Thyroid gland (tissue), 4 donors: ENCODE measurements at regions not wholly inside any gene's neighbourhood (a gene's known extent, or its start where the extent isn't known, plus 50 kb on each side); places are given as distances from the start of the nearest gene placed in this dataset.
"Not testable (repeated sequence)": the region's sequence is repeated elsewhere in the genome, so short reads cannot be mapped to it uniquely, and the experiment has no call there.

ENCODE experiments used
- DNase-seq, 2 donors: peaks; one replicate each; pipeline ENCODE4 v3.0.0-alpha.2; 2019
- H3K27ac ChIP-seq, 3 donors: fragments of 200-600 bp; sonication (generic); 1 replicate in 2 of 3; 2 replicates in 1 of 3; pipeline ENCODE4 v1.5.1; 2016 to 2019; ENCODE audit warnings: mild to moderate bottlenecking in 1 of 3, moderate library complexity in 1 of 3
- H3K27me3 ChIP-seq: fragments of 200-600 bp; sonication (generic); one replicate; pipeline ENCODE4 v1.5.1; 2019
- H3K36me3 ChIP-seq, 2 donors: fragments of 200-600 bp; sonication (generic); one replicate each; pipeline ENCODE4 v1.5.1; 2016 to 2019
- H3K4me1 ChIP-seq, 2 donors: fragments of 200-600 bp; sonication (generic); one replicate each; pipeline ENCODE4 v1.5.1; 2017 to 2019
- H3K4me3 ChIP-seq, 3 donors: fragments of 200-600 bp; sonication (generic); replicated peaks in 1 of 3; 1 replicate in 2 of 3; 2 replicates in 1 of 3; pipeline ENCODE4 v1.5.1; 2016; ENCODE audit warnings: mild to moderate bottlenecking in 1 of 3
- H3K9me3 ChIP-seq: fragments of 200-600 bp; sonication (generic); one replicate; pipeline ENCODE4 v1.5.1; 2017
- POLR2A ChIP-seq, 2 donors: fragments of 450-650 bp; IDR thresholded peaks; one replicate each; pipeline ENCODE4 v1.6.1; 2017; ENCODE audit warnings: antibody characterized with exemption in 2 of 2, mild to moderate bottlenecking in 2 of 2, moderate library complexity in 1 of 2
- WGBS, 2 donors: methylation state at CpG; one replicate each; pipeline ENCODE4 v1.1.5; 2017; 5-methylcytosine and 5-hydroxymethylcytosine counted together
- intact Hi-C: fragments of 100-400 bp; cut with DNase I; formaldehyde crosslinking; loops from one replicate; pipeline ENCODE4 v1.15.1; 2023
- TF ChIP-seq, protein P1 (sequence below), 6 experiments: fragments of 200-600 bp in 3 of 6; fragments of 450-650 bp in 3 of 6; sonication (generic) in 3 of 6; IDR thresholded peaks; one replicate each; pipeline ENCODE4 v1.5.1; 2016 to 2019; ENCODE audit warnings: antibody characterized with exemption in 6 of 6, mild to moderate bottlenecking in 2 of 6, inconsistent platforms in 1 of 6, moderate library complexity in 1 of 6

DNA sequence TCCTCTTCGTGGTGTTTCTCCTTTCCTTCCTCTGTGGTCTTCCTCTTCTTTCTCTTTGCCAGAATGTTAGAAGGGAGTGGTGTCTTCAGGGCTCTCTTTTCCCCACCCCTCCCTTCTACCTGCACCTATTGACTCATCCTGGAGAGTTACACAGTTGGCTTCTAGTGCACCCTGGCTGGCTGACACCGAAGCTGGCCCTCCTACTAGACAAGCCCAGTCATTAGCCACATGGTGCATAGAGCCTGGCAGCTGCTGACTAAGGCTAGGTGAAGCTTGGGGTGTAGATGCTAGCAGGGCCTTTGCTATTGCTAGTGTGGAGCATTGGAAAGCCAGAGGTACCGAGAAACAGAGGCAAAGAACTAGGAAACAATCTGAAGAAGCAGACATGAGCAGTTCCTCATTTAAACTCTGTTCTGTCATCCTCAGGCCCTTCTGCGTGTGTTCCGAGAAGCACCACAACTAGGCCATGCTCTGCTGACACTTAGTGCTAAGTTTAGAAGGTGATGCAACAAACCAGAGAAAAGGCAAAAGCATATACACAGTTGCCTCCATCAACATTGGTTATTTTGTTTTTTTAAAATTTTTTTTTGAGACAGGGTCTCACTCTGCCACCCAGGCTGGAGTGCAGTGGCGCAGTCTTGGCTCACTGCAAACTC lies 213.9 kb downstream of the BAMBI start:
- TF ChIP-seq, protein P1, sequence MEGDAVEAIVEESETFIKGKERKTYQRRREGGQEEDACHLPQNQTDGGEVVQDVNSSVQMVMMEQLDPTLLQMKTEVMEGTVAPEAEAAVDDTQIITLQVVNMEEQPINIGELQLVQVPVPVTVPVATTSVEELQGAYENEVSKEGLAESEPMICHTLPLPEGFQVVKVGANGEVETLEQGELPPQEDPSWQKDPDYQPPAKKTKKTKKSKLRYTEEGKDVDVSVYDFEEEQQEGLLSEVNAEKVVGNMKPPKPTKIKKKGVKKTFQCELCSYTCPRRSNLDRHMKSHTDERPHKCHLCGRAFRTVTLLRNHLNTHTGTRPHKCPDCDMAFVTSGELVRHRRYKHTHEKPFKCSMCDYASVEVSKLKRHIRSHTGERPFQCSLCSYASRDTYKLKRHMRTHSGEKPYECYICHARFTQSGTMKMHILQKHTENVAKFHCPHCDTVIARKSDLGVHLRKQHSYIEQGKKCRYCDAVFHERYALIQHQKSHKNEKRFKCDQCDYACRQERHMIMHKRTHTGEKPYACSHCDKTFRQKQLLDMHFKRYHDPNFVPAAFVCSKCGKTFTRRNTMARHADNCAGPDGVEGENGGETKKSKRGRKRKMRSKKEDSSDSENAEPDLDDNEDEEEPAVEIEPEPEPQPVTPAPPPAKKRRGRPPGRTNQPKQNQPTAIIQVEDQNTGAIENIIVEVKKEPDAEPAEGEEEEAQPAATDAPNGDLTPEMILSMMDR (IDR thresholded peaks at IDR 0.05), result no peak
- TF ChIP-seq POLR2A (IDR thresholded peaks at IDR 0.05), result no peak

DNA sequence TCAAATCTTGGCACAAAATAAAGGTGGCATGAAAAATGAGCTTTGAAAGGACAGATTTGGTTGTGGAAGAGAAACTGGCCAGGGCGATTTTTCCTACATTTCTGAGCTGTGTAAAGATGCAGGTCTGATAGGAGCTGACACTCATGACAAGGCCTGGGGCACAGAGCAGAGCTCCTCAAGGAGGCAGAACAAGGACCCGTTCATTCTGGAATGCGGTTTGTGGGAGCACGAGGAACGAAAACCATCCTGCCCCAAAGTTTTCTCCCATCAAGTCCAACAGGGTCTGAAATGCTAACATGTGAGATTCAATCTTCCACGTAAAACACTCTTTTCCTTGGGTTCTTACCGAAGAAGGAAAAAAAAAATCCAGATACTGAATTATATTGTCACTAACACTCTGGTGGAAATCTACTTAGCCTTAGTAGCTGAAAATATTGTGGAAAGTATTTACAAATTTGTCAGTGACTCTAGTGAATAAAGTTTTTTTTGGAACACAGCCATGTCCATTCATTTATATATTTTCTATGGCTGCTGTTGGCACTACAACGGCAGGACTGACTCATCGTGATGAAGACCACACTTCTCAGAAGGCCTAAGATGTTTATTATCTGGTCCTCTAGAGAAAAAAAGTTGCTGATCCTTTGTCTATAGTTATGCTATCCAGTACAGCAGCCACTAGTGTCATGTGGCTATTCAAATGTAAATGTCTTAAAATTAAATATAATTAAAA lies 215.7 kb downstream of the BAMBI start:
- H3K4me1 ChIP-seq, result no peaks in the 10 kb centered on the region
- TF ChIP-seq POLR2A (IDR thresholded peaks at IDR 0.05), result no peak
- TF ChIP-seq, protein P1 (IDR thresholded peaks at IDR 0.05), result no peak
- WGBS, 2 donors, result 75 to 76% methylated on average over 9 of the region's 9 CpGs

More for the DNA sequence above, 213.9 kb downstream of the BAMBI start:
- intact Hi-C loops, result no loop called here
- WGBS, 2 donors, result 91 to 92% methylated on average over 6 of the region's 6 CpGs
- no peaks in the 10 kb centered on the region for H3K36me3 ChIP-seq
- no peak overlapping the region for H3K27ac ChIP-seq
- no peak for DNase-seq
- no peaks in the 10 kb centered on the region for H3K27me3 ChIP-seq
- no peak overlapping the region for H3K4me3 ChIP-seq
- H3K4me1 ChIP-seq, result no peaks in the 10 kb centered on the region
- H3K9me3 ChIP-seq, result no peaks in the 10 kb centered on the region

DNA sequence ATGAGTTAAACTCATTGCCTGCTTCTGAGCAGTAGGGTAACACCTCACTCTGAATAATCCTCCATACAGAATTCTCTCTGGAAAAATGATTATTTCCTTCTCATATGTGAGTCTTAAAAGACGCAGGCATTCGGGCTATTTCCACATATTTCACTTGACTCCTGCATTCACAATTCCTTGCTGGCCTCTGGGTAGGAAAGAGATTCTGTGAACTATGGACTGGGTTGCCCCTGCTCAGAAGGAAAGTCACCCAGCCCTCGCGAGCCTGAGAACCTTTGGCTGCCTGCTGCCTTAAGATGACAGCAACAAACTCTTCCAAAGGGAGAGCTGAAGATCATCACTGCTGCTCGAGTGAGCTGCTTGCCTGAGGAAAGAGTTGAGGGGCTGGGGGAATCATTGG lies 216.8 kb downstream of the BAMBI start:
- WGBS, 2 donors, result 81 to 85% methylated on average over 5 of the region's 5 CpGs

More for the DNA sequence above, 215.7 kb downstream of the BAMBI start:
- Histone ChIP-seq H3K36me3 (no peaks in the 10 kb centered on the region), H3K9me3 (no peaks in the 10 kb centered on the region), H3K27ac (no peak overlapping the region), H3K4me3 (no peak overlapping the region), H3K27me3 (no peaks in the 10 kb centered on the region)
- DNase-seq, result no peak
- intact Hi-C loops, result no loop called here

DNA sequence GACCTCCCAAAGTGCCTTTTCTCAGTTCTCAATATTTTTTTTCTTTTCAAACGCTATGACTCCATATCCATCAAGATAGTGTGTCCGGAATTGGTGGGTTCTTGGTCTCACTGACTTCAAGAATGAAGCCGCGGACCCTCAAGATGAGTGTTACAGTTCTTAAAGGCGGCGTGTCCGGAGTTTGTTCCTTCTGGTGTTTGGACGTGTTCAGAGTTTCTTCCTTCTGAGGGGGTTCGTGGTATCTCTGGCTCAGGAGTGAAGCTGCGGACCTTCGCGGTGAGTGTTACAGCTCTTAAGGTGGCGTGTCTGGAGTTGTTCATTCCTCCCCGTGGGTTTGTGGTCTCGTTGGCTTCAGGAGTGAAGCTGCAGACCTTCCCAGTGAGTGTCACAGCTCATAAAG lies 218.3 kb downstream of the BAMBI start:
- H3K4me3 ChIP-seq, H3K27me3 ChIP-seq, H3K4me1 ChIP-seq, intact Hi-C loops, H3K9me3 ChIP-seq, H3K27ac ChIP-seq, DNase-seq, H3K36me3 ChIP-seq: not testable (repeated sequence)
- WGBS, 2 donors, result 89 to 92% methylated on average over 15 of the region's 15 CpGs

More for the DNA sequence above, 216.8 kb downstream of the BAMBI start:
- Histone ChIP-seq H3K4me1 (no peaks in the 10 kb centered on the region), H3K27me3 (no peaks in the 10 kb centered on the region), H3K36me3 (no peaks in the 10 kb centered on the region), H3K27ac (no peak overlapping the region), H3K4me3 (no peak overlapping the region), H3K9me3 (no peaks in the 10 kb centered on the region)
- intact Hi-C loops, result no loop called here
- TF ChIP-seq, protein P1 (IDR thresholded peaks at IDR 0.05), result no peak
- no peak for TF ChIP-seq POLR2A (IDR thresholded peaks at IDR 0.05)
- DNase-seq, result no peak

DNA sequence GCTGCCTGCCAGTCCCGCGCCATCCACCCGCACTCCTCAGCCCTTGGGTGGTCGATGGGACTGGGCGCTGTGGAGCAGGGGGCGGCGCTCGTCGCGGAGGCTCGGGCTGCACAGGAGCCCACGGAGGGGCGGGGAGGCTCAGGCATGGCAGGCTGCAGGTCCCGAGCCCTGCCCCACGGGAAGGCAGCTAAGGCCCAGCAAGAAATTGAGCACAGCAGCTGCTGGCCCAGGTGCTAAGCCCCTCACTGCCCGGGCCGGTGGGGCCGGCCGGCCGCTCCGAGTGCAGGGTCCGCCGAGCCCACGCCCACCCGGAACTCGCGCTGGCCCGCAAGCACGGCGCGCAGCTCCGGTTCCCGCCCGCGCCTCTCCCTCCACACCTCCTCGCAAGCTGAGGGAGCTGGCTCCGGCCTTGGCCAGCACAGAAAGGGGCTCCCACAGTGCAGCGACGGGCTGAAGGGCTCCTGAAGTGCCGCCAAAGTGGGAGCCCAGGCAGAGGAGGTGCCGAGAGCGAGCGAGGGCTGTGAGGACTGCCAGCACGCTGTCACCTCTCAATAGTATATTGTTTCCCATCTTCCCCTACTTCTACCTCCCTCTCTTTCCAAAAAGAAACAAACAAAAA lies 219.6 kb downstream of the BAMBI start:
- intact Hi-C loops, result not testable (repeated sequence)

More for the DNA sequence above, 219.6 kb downstream of the BAMBI start:
- DNase-seq, H3K4me1 ChIP-seq, H3K4me3 ChIP-seq, H3K27me3 ChIP-seq, H3K9me3 ChIP-seq, H3K27ac ChIP-seq, H3K36me3 ChIP-seq: not testable (repeated sequence)
- 94 to 96% methylated on average over 17 to 32 of the region's 44 CpGs for WGBS, 2 donors
